ENCODE measurements at regions not wholly inside any gene's neighbourhood (a gene's known extent, or its start where the extent isn't known, plus 50 kb on each side); places are given as distances from the start of the nearest gene placed in this dataset.

DNA sequence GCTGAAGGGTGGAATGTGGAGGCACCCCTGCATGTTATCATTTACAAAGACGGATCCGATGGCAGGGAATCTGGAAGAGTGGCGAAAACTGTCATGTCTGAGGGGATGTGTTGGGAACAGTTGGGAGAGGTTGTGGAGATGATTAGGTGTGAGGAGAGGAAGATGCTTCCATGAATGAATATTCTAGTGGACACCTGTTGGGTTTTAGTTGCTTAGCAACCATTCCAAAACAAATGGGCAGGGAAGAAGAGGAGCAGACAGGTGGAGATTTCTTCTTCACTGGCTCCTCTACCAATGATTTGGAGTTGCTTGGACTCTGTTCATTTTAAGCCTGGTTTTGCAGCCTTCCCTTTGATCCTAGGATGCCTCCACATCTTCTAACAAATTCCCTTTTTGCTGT lies 465.3 kb upstream of the CLINT1 start:
- no peak for DNase-seq

GRCh38 chr5:158322620-158323019 lies 463.7 kb upstream of the CLINT1 start:
- DNase-seq: no peak

GRCh38 chr5:158320934-158321333 lies 462.0 kb upstream of the CLINT1 start:
- no peak for DNase-seq

DNA sequence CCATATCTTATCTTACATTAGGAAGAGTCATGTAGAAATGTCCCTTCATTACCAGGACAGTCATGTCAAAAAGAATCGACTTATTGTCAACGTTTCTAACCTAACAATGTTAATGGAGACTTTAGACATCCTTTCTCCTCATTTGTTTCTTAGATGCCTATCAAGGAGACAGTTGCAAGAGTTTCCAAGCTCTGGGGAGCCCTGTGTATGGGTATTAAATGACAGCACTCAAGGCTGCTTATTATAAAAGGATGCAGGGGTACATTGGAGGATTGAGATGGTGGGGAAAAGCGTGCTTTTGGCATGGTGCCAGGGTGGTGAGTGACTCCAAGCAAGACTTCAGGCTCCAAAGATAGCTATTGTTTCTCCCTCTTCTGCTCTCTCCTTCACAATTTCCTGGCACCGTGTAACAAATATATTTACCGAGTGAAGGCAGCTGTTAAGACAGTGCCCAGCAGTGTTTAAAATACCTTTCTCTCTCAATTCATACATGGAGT lies 461.3 kb upstream of the CLINT1 start:
- no peak for DNase-seq

DNA sequence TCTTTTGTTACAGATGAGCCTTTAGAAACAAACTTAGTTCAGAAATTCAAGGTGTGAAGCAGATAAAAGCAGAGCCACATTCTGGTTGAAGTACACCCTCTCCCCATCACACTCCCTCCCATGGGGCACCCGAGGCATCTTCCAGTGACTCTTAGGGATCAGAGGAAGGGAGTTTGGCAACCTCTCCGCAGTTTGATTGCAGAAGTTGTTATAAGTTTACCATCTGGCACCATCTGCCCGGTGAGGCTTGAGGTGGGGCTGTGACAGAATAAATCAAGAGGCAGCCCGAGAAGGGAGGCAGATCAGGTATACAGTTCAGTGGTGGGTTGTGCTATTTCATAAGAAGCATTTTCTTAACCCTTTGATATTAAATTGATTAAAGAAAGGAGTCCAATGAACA lies 458.6 kb upstream of the CLINT1 start:
- no peak for DNase-seq

DNA sequence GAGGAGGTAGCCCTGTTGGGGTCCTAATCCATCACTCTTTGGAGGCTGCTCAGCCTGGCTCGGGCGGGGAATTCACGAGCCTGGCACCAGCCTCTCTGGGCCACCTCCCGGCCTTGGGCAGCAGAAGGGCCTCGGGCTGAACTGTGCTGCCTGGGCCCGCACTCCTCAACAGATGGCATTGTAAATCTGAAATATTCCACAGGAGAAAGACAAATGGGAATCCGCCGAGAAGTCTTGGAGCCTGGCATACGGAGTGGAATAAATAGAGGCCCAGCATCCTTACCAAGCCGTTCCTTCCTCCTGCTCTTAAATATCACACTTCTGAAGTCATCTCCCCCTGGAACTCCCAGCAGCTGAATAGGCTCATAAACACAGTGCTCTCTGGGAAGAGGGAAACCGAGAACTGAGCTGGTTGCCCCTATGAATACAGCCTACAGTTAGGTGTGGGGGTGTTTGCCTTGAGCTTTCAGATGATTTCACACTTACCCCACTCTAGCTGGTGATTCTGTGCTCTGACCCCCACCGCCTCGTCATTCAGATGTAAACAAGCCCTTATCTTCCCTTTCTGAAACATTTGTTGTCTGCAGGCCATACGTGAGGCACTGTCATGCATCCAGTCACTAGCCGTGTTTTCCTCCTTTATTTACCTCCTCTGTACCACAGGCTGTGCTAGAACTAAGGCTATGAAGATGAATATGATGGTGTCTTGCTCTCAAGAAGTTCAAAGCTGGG lies 455.0 kb upstream of the CLINT1 start:
- no peak for DNase-seq

DNA sequence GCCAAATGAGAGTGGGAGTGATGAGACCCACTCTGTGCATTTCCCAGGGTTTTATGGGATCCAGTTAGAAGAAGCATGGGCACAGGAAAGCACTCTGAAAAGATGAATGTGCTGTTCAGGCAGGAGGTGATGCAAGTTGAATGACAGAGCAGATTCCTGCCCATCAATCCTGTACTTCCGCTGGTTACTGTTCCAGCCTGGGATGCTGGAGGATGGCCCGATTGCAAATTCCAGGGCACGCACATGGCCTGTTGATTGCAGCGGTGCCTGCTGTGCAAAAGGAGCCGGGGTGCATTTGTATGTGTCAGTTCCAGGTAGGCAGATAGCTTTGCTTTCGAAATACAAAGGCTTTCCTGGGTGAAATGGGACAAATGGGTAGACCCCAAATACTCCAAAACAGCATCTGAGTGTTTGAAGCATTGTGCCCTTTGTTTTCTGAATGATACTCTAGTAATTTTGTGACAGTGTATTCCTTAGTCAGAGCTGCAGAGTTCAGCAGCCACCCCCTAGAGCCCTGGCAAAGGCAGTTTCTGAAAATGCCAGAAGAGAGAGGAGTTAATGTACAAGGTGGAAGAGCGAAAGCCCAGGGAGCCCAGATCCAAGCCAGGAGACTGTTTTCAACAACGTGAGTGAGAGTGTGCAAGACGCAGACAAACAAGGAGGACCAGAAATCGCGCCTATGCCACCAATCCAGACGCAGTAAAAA lies 454.2 kb upstream of the CLINT1 start:
- no peak for DNase-seq

DNA sequence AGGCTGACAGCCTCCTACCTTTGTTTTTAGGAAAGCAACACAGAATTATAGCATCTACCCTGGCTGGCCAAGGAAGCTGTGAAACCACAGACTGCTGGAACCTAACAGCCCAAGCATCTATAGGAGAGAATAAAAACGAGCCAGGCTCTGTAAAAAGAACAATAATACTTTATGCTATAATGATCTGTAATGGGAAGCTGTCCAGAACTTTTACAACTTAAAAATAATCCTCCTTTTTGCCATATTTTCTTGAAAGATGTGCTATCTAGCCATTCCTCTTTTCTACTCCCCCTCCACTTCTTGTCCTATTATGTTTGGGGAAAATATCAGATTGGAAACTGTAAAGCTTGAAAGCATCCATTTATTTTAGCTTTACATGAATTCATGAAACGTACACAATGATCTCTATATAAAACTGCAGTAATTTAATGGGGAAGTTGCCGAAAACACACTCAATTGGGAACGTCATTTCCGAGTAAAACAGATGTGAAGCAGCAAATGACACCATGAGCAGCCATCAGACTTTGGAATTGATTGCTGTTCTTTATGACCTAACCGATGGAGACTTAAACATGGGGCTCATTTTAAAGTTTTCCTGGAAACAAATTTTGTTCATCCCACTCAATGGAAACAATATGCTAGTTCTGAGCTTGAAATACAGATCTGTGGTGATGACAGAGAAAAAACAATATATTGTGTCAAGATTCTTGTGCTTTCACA lies 450.3 kb upstream of the CLINT1 start:
- DNase-seq: no peak

DNA sequence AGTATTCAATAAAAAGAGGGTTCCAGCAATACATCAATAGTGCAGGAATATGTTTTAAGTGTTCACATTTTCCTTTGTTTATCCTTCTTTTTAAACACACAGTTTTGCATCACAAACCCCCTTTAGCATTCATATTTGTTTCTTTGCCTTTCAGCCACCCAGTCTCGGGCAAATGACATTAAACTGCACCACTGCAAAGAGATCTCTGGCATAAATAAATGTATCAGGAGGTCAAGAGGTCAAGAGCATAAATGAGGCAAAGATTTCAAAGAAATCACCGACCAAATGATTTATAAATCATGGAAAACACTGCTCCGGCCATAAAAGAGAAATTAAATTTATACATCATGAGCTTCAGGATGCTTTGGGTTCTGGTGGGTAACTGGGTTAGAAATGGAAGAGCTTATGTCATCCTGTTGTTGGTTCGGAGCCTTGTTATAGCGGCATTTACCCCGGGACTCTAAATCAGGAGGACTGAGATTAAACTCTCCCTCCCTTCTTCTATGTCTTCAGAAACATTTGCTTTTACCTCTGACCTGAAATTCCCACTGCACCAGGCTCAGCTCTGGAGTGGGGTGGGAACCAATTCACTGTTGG lies 449.6 kb upstream of the CLINT1 start:
- no peak for DNase-seq

GRCh38 chr5:158305861-158306260 lies 446.9 kb upstream of the CLINT1 start:
- DNase-seq: no peak

DNA sequence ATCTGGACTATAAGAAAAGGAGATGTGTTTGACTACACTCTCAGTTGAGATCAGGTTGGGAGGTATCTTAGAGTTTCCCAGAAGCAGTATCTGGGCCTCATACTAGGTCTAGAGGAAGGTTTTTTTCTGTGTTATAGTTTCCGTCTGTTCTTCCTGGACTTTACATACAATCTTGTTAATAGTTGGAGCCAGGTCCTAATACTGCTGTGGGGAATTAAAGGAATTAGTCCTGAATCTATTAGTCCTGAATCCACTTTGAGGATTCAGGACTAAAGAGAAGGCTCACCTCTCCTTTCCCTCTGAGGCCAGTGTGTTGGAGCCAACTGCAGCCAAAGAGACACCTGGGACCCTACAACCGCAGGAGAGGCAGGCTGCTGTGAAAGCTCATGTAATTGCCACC lies 445.7 kb upstream of the CLINT1 start:
- DNase-seq: no peak

- no peak for DNase-seq
Measured at GRCh38 chr5:158303883-158304282, 444.9 kb upstream of the CLINT1 start.

DNA sequence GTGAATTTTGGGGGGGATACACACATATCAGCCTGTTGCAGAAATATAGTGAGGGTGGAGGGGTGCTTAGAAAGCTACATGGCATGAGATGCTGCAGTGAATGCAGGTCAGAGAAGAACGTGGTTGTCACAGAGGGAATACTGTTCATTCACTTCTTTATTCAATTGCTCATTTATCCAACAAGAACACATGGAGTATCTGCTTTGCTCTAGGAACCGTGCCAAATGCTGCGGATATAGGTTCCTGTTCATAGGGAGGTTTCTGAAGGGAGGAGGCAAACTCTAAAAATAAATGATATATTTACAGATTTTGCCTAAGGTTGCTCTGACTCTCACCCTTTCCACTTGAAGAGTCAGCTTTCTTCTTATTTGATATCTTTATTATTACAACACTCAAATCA lies 444.3 kb upstream of the CLINT1 start:
- DNase-seq: no peak

GRCh38 chr5:158302029-158302428 lies 443.1 kb upstream of the CLINT1 start:
- no peak for DNase-seq

DNA sequence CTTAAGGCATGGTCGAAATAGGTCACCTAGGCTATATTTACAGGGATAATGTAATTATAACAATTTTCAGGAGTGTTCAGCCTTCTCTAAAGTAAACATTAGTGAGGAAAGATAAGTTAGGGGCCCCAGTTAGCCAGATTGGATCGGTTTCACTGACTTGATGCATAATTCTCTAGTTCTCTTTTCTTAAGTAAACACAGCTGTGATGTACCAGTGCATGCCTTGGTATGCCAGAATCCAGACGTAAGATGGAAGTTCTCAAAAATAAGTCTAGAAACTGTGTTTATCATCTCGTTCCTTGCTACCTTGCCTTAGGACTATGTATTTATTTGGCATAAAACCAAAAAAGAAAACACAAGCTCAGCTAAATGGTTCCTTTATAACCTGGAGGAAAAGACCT lies 442.2 kb upstream of the CLINT1 start:
- DNase-seq: no peak

GRCh38 chr5:158300256-158300655 lies 441.3 kb upstream of the CLINT1 start:
- no peak for DNase-seq

DNA sequence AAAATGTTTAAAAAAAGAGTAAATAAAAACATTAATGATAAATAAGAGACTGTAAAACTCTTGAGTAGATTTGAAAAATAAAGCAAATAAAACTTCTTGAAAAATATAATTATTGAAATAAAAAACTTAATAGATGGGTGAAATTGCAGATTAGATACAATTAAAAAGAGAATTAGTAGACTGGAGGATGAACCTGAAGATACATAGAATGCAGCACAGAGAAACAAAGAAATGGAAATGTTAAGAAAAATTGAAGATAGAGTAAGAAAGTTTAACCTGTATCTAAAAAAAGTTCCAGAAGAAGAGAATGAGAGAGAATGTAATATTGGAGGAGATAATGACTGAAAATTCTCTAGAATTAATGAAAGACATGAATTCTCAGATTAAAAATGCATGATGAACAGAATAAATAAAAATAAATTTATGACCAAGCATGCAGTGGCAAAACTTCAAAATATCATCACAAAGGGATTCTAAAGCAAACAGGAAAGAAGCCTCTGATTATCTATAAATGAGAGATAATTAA lies 438.1 kb upstream of the CLINT1 start:
- DNase-seq: no peak

DNA sequence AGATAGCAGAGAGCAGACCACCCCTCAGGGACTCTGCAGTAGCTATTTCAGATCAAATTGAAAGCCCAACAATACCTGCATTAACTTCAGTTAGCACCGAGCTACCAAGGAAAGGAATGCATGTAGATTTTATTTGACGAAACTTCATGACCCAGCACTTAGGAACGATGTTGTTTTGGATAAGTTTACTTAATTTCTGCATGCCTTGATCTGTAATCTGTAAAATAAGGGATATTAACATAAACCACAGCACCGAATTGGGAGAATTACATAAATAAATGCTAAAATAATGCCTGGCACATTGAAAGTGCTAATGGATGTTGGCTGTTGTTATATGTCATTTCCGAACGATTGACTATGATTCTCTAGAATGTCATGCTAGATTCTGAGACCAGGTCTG lies 435.8 kb upstream of the CLINT1 start:
- DNase-seq: no peak

DNA sequence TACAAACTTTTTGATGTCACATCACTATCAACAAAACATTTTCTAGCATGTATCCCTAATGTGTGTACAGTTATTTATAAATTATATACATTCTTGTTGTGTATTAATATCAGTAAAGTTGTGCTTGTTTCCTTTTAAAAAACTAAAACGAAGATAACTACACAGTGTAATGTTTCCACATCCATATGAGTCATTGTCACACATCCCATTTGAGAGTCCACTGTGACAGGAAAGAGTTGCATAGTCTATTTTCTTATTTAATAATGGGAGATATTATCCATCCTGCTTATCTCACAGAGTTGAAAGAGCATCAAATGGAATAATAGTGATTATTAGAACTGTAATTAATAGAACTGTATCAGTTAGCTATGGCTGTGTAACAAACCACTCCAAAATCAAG lies 434.0 kb upstream of the CLINT1 start:
- DNase-seq: no peak

GRCh38 chr5:158289967-158290366 lies 431.0 kb upstream of the CLINT1 start:
- no peak for DNase-seq

DNA sequence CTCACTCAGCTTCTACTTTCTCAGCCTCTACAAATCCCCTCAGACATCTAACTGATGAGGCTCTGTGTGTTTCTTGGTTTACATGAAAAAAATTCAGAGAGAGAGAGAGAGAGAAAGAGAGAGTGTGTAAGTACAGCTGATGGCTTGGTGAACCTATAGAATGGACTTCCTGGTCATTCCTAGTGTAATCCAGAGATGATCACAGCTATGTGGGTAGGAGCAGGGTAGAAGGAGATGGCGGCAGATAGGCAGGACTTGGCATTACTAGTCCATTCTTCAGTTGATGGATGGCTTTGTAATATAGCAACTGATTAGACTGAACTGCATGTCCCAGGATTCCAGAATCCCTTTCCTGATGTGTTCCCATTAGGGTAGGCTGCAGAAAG lies 429.3 kb upstream of the CLINT1 start:
- no peak for DNase-seq

- no peak for DNase-seq
Measured at GRCh38 chr5:158287643-158288271, 428.8 kb upstream of the CLINT1 start.

- no peak for DNase-seq
Measured at GRCh38 chr5:158286827-158287226, 427.9 kb upstream of the CLINT1 start.

All from CD4-positive, alpha-beta T cell treated with Interferon gamma for 1 hour (primary cell).